IPS-NIHi7 (cell line): ENCODE measurements at regions not wholly inside any gene's neighbourhood (a gene's known extent, or its start where the extent isn't known, plus 50 kb on each side); places are given as distances from the start of the nearest gene placed in this dataset.
"Not testable (repeated sequence)": the region's sequence is repeated elsewhere in the genome, so short reads cannot be mapped to it uniquely, and the experiment has no call there.

ENCODE experiments used
- DNase-seq: peaks from one replicate; pipeline ENCODE4 v3.0.0; 2012; ENCODE audit warnings: mixed read lengths; ENCODE audit errors: extremely low spot score

DNA sequence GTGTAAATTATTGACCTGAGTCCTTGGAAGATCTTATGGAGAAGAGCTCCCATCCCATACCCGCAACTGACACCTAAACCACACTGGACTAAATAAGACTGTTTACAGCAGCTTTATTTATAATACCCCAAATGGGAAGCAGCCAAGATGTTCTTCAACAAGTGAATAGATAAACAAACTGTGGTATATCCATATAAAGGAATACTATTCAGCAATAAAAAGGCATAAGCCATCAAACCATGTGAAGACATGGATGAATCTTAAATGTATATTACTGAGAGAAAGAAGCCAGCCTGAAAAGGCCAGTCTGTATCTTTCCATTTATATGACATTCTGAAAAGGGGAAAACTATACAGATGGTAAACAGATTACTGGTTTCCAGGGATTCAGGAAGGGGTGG lies 212.7 kb downstream of the TPBG start:
- no peak for DNase-seq

DNA sequence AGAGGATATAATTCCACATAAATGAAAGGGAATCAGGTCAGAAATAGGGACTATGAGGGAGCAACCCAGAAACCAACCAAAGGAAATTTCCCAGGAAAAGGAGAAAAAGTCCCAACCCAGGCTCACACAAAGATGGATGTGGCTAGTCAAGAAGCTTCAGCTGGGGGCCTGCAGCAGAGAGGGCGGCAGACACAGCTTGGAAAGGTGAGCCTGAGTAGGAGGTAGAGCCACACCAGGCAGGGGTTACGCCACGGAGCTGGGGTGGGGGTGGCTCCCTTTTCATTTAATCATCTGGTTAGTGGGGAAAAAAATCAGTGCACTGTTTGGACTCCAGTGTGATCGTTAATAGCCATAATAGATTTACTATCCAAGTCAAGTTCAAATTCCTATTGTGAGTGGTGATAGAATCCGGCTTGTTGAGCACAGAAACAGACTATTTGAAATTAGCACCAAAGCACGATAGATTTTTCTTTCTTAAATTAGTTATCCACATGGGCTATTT lies 220.6 kb downstream of the TPBG start:
- no peak for DNase-seq

DNA sequence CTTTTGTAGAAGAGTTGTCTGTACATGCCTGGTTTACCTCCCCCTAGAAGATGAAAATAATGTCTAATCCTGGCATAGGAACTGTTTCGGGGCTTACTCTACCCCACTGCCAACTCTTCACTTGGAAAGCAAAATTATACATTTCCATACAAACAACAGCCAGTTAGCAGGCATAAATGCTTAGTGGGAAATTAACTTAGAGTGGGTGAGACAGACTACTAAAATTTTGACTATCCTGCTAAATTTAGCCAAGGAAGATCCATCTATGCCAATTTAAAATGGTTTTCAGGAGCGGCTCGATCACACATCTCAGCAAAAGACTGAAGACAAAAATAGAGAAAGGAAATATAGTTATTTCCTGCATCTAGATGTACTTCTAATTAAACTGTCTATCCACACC lies 221.2 kb downstream of the TPBG start:
- DNase-seq = no peak

DNA sequence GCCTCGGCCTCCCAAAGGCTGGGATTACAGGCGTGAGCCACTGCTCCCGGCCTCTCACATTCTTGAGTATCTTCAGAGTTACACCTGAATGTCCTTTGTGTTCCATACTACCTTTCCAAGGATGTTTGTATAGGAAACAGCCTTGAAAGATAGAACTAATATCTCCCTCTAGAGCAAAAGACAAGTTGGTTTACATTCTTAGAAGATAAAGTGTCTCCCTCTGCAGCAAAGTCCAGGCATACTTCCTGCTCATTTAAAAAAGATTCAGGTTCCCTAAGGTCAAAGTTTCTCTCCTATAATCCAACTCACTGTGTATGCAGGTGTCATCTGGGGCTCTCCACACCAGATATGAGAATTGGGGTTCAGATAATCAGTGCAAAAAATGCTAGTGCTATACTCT lies 224.4 kb downstream of the TPBG start:
- DNase-seq = no peak

DNA sequence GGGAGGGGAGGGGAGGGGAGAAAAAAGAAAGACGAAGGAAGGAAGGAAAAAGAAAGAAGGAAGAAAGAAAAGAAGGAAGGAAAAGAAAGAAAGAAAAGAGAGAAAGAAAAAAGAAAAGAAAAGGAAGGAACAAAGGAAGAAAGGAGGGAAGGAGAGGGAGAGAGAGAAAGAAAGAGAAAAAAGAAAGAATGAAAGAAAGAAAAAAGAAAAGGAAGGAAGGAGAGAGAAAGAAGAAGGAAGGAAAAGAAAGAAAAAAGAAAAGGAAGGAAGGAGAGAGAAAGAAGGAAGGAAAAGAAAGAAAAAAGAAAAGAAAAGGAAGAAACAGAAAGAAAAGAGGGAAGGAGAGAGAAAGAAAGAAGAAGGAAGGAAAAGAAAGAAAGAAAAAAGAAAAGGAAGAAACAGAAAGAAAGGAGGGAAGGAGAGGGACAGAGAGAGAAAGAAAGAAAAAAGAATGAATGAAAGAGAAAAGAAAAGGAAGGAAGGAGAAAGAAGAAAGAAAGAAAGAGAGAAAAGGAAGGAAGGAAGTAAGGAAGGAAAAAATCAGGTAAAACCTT lies 225.3 kb downstream of the TPBG start:
- no peak for DNase-seq

DNA sequence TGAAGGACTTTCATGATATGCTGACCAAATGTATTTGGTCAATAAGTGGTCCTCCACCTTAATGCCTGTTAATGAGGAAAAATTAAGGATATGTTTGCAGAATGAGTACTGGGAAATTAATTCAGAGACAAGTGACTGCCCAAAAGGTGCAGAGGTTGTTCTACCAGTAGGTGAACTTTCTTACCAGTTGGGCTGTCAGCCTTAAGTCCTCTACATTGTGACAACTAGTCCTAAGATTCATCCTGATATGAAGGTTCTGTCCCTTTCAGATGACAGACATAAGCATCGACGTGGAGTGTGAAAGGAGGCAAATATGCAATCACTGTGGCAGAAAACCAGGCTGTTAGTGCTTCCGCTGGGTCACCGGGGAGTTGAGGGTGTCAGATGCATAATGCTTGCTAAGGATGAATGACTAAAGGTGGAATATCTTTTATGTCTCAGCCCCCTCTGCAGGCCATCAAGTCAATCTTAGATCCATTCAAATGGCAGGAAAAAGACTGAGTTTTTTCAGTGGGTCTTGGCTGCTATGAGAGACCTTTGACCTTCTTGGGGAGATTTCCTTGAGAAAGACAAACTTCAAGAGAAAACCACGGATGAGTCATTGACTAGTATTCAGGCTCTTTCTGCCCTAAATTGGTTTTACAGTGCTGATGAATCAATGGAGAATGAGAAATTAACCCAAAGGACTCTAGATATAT lies 226.0 kb downstream of the TPBG start:
- DNase-seq = peak; percentile 69

DNA sequence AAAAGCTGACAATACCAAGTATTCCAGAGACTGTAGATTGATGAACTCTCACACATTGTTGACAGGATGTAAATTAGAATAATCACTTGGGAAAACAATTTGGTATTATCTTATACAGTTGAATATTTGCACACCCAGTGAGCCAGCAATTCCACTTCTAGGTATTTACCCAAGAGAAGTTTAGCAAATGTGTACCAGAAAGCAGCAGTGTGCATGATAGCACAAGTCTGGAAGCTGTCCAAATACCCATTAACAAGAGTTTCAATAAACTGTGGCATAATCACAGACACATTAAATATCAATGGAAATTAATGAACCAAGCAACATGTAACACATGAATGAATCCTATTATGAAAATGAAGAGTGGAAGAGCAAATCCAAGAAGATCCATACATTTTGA lies 233.6 kb downstream of the TPBG start:
- no peak for DNase-seq

DNA sequence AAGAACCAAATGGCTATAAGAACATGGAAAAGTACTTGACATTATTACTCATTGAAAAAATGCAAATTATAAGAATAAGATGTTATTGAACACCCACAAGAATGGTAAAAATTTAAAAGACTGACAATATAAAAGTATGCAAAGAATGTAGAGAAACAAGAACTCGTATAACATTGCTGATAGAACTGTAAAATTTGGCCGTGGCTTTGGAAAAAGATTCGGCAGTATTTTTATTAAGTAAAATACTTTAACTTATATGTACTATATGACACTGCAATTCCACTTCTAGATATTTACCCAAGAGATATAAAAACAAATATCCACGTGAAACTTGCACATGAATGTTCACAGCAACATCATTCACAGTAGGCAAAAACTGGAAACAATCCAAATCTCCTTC lies 239.2 kb downstream of the TPBG start:
- no peak for DNase-seq

DNA sequence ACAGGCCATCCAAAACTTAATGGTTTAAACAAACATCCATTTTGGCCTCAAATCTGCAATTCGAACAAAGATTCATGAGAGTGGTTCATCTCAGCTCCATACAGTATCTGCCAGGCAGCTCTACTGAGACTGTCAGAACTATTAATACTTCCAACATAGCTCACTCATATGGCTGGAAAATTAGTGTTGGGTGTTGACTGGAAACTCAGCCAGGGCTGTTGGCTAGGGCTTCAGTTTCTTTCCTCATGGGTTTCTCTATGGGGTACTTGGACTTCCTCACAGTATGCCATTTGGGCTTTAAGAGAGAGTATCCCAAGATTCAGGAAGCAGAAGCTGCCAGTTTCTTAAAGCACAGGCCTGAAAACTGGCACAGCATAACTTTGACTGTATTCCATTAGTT lies 240.3 kb downstream of the TPBG start:
- DNase-seq = no peak

DNA sequence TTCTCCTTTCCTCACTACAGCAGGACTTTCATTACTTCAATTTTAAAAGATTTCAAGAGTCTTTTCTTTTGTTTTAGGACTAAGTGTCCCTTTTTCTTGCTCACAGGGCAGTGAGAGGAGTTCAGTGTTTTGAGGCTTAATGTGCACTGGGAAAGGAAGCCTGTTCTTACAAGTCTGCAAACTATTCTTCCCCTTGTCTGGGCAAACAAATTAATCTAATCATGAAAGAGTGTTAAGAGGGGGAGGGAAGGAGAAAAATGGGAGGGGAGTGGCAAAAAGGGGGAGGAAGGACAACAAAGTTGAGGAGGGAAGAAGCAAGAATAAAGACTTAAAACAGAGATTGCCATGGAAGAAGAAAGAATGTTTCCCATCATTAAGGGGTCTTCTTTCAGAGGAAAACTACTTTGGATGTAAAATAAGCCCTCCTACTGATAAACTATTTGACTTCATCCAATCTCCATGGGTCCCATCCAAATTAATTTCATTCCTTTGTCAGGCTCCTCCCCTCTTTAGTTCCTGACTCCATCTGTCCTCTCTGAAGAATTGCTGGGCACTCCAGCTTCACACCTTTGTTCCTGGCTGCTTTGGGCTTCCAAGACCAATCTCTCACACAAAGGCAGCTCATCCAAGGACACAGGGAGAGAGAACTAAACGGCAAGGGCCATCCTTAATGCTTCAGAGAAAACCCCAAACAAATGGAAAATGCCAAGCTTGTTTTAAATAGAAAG lies 244.5 kb downstream of the TPBG start:
- peak; percentile 22 for DNase-seq

DNA sequence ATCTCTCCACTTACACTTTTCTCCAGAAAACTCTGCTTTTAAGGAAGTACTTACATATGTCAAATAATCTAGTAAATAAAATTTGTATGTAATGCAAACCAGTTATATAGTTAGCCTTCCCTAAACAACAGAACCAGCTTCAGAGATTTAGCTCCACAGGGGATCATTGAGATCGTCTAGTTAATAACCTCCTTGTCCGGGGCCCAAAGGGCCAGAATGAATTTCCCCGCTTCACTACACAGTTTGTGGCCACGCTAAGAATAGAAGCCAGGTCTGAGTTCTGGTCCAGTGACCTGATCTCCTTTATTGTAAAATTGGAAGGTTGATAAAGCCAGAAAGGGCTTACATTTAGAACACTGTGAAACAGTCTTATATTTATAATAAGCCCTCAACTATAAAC lies 245.2 kb downstream of the TPBG start:
- no peak for DNase-seq

DNA sequence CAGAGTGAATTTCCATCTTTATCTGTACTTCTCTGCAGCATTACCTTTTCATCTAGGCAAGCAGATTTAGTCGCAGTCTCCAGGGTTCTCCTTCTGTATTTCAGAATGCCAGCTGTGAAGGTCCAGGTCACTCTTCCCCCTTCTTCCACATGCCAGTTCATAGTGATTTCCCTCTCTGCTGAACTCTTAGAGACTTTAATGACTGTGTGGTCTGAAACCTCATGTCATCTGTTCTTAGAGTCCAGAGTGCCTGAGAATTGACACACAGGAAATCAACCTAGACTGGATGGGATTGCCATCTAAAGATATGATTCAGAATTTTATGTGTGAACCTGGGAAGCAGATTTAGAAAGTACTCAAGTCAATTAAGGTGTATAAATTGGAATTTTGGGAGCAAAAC lies 248.1 kb downstream of the TPBG start:
- no peak for DNase-seq

DNA sequence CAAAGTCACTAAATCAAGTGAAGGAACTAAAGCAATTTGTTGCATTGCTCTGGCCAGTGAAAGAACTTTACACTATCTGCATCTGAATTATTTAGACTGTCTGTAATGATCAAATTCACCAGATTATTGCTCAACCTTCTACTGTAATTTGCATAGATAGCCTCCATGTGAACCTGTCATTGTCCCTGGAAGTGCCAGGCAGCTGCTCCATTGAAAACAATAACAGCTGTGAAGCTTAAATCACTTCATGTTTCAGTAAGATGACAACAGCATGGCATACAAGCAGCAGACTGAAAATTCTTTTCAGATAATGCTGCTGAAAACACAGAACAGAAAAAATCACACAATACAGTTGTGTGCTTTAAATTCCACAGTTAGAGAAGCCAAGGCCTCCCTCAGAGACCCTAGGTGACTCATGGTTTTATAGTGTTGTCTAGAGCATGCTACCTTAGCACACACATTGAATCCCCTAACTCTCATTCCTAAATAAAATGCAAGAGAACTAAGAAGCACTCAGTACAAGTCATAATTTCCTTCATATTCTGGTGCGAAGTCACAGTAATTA lies 248.9 kb downstream of the TPBG start:
- no peak for DNase-seq

DNA sequence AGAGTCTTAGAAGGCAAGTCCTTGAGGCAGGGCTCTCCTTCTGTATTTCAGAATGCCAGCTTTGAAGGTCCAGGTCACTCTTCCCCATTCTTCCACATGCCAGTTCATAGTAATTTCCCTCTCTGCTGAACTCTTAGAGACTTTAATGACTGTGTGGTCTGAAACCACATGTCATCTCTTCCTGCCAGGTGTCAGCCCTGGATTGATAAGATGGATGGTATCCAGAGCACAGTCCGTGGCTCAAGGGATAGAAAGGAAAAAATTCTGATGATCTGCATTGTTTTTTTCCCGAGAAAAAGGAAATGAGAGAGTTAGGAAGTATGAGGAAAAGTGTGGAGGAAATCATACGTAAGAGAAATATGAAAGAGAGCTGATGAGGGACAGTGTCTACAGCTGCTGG lies 250.9 kb downstream of the TPBG start:
- DNase-seq = no peak

DNA sequence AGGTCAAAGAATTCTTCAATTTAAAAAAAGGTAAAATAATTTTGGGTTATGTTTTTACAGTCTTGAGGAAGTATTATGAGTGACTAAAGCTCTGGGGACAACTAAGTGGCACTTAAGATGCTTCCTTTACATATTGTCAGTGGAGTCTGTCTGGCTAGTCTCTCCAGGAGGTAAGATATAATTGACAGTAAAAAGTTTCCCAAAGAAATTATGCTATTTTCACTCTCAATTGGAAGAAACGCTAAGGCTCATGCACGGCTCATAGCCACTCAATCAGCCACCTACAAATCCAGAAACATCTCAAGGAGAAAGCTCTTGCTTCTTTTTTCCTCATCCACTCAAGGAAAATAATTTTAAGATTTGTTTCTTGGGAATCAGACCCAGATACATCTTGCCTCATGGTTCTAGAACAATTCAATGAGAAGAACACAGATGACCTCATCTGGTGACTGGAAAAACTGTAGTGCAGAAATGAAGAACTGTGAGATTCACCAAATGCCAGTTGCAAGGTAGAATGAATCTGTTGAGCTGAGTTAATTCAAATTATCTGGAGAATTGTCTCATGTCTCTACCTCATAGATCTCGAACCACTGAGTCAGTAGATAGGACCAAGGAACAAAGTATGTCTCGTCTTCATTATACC lies 252.9 kb downstream of the TPBG start:
- DNase-seq = no peak

DNA sequence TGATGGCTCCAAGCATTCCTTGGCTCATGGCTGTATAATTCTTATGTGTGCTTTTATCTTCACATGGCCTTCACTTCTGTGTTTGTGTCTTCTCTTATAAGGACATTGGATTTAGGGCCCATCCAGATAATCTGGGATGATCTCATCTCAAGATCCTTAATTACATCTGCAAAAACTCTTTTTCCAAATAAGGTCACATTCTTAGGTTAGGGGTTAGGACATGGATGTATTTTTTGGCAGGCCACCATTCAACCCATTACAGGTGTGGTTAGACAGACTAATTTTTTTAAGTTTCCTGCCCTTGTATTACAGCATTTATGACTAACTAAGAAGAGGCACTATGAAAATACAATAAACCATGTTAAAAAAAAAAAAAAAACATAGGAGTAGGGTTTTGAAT lies 254.0 kb downstream of the TPBG start:
- DNase-seq = no peak

DNA sequence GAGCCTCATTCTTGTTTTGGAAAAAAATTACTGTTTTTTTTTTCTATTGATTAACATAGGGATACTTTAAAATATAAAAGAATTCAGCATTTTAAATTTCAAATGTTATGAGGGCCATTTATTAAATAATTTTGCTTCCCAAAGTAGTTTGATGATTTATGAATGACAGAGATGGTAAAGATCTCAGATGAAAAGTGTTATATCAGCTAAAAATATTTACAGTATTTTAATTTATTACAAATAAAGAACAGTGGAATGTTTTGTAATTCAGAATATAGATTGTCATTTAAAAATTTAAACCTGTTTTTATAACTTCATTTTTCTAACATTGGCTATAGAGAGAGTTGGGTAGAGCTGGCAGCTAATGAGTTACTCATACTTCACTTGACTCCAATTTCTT lies 256.0 kb downstream of the TPBG start:
- DNase-seq = no peak

DNA sequence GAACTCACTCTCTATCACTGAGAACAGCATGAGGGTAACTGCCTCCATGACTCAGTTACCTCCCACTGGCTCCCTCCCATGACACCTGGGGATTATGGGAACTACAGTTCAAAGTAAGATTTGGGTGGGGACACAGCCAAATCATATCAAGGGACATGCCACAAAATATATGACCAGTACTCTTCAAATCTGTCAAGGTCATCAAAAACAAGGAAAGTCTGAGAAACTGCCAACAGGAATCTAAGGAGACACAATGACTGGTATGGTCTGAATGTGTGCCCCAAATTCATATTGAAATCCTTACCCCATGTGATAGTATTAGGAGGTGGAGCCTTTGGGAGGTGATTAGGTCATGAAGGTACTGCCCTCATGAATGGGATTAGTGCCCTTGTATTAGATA lies 258.8 kb downstream of the TPBG start:
- DNase-seq = no peak

DNA sequence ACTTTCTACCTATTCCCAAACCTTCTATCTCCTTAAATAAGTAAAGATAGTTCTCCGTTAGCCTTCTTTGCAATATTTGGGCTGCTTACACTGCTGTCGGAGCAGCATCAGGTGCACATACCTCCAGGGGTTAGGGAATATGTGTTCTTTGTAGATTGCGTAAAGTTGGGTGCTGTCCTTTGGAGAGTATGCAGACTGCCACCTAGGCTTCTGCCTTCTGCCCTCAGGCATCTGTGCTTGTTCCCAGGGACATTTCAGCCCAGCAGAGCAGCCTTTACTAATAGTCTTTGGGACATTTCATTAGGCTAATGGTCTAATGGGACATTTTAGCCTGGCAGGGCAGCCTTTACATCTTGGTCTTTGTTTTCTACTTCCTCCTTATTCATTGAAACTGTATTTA lies 260.6 kb downstream of the TPBG start:
- DNase-seq = no peak

DNA sequence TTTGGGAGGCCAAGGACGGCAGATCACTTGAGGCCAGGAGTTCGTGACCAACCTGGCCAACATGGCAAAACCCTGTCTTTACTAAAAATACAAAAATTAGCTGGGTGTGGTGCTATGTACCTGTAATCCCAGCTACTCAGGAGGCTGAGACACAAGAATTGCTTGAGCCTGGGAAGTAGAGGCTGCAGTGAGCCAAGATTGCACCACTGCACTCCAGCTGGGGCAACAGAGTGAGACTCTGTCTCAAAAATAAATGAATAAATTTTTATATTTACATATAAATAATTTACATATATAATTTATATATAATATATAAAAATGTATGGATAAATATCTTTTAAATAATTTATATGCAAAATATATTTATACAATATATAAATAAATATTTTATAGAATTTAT lies 263.3 kb downstream of the TPBG start:
- not testable (repeated sequence) for DNase-seq

DNA sequence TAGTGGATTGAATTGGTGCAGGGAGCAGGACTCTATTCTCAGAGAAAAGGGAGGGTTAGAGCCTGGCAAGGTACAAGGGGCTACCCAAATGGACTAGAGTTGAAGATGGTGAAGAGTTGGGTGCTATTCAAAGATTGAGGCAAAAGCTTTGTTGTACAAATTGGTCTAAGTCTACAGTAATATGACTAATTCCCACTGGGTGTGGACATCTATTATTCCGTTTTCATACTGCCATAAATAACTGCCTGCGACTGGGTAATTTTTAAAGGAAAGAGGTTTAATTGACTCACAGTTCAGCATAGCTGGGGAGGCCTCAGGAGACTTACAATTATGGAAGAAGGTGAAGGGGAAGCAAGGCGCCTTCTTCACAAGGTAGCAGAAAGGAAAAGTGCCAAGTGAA lies 266.3 kb downstream of the TPBG start:
- no peak for DNase-seq

DNA sequence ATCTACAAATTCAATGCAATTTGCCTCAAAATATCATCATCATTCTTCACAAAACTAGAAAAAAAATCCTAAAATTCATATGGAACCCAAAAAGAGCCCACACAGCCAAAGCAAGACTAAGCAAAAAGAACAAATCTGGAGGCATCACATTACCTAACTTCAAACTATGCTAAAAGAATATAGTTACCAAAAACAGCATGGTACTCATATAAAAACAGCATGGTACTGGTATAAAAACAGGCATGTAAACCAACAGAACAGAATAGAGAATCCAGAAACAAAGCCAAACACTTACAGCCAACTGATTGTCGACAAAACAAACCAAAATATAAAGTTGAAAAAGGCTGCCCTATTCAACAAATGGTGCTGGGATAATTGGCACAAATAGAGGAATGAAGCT lies 278.1 kb downstream of the TPBG start:
- DNase-seq = no peak
